GM21619 (cell line): ENCODE measurements at regions not wholly inside any gene's neighbourhood (a gene's known extent, or its start where the extent isn't known, plus 50 kb on each side); places are given as distances from the start of the nearest gene placed in this dataset.

ENCODE experiments used
- ATAC-seq: cut with Tn5 transposase; IDR thresholded peaks from one replicate; pipeline ENCODE4 v1.9.1; 2021; ENCODE audit not compliant: unreplicated experiment

- ATAC-seq, result no peak
These were observed 215.9 kb upstream of the BMP4 start for GRCh38 chr14:54172562-54172961.

GRCh38 chr14:54173802-54174201, 217.2 kb upstream of the BMP4 start:
- no peak for ATAC-seq

- ATAC-seq, result no peak
These were observed 217.8 kb upstream of the BMP4 start for GRCh38 chr14:54174457-54174856.

GRCh38 chr14:54175298-54175942, 218.8 kb upstream of the BMP4 start:
- ATAC-seq, result no peak

GRCh38 chr14:54177019-54177418, 219.8 kb upstream of the CDKN3 start:
- no peak for ATAC-seq

- ATAC-seq, result no peak
These were observed 218.9 kb upstream of the CDKN3 start for GRCh38 chr14:54177641-54178621.

- ATAC-seq, result no peak
These were observed 214.3 kb upstream of the CDKN3 start for GRCh38 chr14:54182419-54183045.

- no peak for ATAC-seq
These were observed 209.7 kb upstream of the CDKN3 start for GRCh38 chr14:54186821-54187763.

- no peak for ATAC-seq
These were observed 208.6 kb upstream of the CDKN3 start for GRCh38 chr14:54188064-54188666.

GRCh38 chr14:54189333-54189732, 207.5 kb upstream of the CDKN3 start:
- ATAC-seq, result no peak

GRCh38 chr14:54189748-54190354, 207.0 kb upstream of the CDKN3 start:
- no peak for ATAC-seq

GRCh38 chr14:54191846-54192245, 205.0 kb upstream of the CDKN3 start:
- no peak for ATAC-seq

GRCh38 chr14:54192610-54193009, 204.2 kb upstream of the CDKN3 start:
- no peak for ATAC-seq

- no peak for ATAC-seq
These were observed 202.9 kb upstream of the CDKN3 start for GRCh38 chr14:54193871-54194270.

- no peak for ATAC-seq
These were observed 202.3 kb upstream of the CDKN3 start for GRCh38 chr14:54194501-54194900.

GRCh38 chr14:54197369-54197768, 199.4 kb upstream of the CDKN3 start:
- no peak for ATAC-seq

- ATAC-seq, result no peak
These were observed 196.1 kb upstream of the CDKN3 start for GRCh38 chr14:54200726-54201125.

GRCh38 chr14:54202288-54202687, 194.5 kb upstream of the CDKN3 start:
- ATAC-seq, result no peak

GRCh38 chr14:54206516-54206915, 190.3 kb upstream of the CDKN3 start:
- no peak for ATAC-seq

GRCh38 chr14:54207075-54207474, 189.7 kb upstream of the CDKN3 start:
- no peak for ATAC-seq
